NCI-H2196 treated with DMSO at 0.1 percent for 48 hours (cell line): ENCODE measurements at regions not wholly inside any gene's neighbourhood (a gene's known extent, or its start where the extent isn't known, plus 50 kb on each side); places are given as distances from the start of the nearest gene placed in this dataset.

Source experiments
- DNase-seq: peaks from one replicate; lab custom pipeline; 2025; ENCODE audit not compliant: unreplicated experiment; lab: John Stamatoyannopoulos, UW

DNA sequence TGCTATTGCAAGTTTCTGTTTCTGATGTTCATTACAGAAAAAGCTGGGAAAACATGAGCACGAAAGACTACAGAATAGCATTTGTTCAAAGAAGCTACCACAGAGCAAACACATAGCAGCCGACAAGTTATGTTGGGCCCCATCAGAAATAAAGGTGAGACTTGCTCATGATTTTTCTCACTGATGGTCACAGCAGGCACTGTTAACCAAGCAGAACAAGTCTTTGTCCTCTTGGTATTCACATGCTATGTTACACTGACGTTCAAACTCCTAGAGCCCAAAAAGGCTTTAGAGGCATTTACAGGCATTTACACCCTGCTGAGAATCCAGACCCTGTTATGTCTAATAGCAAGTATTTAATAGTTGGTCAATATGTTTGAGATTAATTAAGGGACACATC lies 235.0 kb upstream of the HNMT start:
- DNase-seq = no peak

DNA sequence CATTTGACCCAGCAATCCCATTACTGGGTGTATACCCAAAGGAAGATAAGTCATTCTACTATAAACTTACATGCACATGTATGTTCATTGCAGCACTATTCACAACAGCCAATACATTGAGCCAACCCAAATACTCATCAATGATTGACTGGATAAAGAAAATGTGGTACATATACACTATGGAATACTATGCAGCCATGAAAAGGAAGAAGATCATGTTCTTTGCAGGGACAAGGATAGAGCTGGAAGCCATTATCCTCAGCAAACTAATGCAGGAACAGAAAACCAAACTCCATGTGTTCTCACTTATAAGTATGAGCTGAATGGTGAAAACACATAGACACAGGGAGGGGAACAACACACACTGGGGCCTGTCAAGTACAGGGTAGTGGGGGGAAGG lies 226.7 kb upstream of the HNMT start:
- DNase-seq = no peak

DNA sequence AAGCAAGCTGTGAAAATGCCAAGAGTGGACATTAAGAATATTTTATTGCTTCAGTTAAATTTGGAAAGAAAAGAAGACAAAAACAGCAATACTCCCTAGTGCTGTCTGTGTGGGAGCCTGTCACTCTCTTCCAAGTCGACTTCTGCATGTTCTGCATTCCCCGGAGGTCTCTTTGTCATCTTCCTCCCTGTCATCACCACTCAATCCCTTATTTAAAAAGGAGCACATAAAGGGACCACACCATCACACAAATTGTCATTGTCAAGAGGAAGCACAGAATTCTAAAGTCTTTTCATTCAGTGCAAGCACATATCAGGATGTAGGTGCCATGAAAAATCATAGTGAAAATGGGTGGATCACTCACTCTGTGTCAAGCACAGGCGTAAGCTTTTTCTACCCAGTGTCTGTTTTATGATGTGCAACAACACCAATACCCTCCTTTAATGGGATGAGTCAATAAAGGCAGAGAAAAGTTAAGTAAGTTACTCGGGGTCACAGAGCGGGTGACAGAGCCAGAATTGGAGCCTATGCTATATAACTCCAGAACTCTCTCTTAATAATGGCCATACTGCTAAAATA lies 222.4 kb upstream of the HNMT start:
- DNase-seq = no peak

DNA sequence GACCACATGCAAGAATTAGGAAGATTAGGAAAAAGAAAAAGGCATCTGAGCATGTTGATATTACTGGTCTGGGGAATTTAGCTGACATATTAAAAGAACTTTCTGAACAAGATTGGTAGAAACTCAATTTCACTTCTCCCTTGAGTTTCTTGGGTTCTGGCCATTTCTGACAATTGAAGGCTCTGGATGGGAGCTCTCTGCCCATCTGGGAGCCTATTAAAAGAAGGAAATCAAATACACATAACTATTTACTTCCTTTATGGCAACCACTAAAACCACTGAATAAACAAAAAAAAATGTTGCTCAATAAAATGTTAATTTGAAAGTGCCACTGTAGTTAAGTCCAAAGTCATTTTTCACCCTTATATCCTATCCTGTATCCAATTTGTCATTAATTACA lies 216.8 kb upstream of the HNMT start:
- DNase-seq = no peak

DNA sequence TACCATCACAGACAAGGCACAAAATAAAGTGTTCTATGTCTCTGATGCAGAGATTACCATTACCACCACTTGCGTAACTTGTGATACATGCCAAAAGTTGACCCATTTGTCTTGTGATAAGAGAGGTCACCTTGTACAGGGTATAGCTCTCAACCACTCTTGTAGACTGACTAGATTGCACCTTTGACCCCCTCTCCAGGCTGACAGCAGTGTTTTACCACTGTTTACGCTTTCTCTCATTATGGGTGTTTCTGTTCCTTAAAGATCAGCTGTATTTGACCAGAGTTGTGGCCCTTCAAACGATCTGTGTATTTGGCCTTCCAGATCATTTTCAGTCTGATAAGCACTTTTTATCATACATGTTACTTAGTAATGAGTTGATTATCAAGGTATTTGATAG lies 215.7 kb upstream of the HNMT start:
- DNase-seq = no peak

DNA sequence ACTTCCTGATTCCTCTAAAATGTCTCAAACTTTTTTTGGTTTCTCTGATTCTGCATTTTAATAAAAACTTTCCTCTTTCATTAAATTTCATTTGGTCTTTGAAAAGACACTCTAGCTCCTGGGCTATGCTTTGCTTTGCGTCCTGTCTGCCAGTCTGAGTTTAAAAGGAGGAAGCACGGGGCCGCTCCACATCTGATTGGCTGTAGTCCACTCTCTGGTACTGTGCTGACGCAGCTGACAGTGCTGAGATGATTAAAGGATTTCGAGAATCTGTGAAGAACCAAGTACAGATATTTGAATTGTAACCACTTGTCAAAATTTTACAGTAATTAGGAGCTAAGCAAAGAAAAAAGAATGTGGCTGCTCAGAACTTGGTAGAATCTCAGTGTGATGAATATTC lies 199.6 kb upstream of the HNMT start:
- no peak for DNase-seq

DNA sequence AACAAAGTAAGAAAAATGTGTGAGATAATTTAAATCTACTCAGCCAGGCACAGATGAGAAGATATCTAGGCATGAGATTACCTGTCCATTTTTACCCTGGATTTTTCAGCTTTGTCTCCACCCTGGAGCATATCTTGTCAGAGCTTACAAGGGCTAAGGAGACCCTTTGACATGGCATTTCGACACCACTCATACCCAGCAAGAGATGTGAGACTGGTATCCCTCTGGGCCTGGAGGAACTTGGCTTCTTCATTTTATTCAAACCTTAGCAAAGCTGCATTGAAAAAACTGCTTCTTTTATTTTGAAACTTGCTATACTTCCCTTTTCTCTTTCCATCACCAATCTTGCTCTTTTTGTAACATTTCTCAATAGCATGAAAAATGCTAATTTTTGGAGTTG lies 194.9 kb upstream of the HNMT start:
- DNase-seq = no peak

DNA sequence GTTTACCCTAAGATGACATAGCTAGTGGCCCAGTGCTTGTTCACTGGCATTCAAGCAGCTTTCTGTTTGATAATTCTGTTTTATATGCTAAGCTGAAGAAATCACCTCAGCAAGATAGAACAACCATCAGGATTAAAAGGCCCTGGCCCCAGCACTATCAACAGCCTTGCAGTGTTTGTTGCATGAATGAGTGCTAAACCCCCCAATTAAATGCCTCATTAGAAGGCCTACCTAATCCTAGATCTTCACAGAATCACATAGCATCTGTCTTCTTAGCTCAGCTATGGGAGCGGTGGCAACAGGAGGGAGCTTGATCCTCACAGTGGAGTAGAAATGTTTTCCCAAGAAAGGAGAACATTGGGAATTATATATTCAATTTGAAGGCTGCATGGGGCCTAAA lies 194.1 kb upstream of the HNMT start:
- DNase-seq = no peak

DNA sequence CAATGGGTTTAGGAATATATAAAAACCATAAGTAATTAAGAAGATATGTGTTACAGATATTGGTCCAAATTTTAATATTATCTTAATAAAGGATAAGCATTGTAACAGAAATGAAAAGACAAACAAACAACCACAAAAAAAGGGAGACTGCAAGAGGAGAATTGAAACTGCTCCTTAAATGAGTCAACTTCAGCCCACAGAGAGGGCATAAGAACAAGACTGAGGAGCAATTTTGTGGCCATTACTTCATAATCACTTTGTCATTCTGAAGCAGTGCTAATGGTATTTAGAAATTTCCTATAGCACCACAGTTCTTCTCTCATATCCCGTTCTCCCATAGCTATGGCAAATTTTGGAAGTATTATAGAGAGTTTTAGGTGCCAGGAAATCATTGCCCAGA lies 193.2 kb upstream of the HNMT start:
- DNase-seq = no peak

DNA sequence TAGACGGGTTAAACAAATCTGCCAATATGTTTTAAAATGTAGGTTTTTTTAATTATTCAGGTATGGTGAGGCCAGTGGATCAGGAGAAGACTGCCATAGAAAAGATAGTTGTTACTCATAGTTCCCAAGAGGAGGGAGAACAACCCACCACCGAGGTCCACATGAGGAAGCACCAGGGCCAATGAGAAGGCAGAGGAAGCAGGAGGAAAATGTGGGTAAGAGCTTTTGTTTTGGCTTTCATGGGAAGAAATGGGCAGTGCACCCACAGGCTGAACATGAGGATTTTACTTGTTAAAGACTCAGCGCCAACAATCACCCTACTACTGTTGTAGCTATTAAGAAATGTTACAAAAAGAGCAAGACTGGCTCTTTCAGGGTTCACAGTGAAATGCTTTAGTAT lies 191.8 kb upstream of the HNMT start:
- no peak for DNase-seq

DNA sequence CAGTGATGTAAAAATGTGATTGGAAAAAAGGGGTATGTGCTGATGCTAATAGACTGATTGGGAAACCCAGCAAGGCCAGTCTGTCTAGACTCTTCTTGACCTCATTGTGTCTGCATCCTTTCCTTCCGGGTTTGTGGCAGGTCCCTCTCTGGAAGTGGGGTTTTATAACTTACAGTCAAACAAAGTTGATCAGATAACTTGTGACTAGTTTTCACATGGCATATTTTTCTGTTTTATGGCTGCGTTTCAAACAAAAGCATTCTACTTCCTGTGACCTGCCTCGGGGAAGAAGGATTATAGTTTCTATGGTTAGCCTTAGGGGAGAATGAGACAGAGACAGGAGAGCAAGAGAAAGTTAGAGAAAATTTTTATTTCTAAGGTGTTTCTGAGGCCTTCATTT lies 188.7 kb upstream of the HNMT start:
- DNase-seq = no peak

DNA sequence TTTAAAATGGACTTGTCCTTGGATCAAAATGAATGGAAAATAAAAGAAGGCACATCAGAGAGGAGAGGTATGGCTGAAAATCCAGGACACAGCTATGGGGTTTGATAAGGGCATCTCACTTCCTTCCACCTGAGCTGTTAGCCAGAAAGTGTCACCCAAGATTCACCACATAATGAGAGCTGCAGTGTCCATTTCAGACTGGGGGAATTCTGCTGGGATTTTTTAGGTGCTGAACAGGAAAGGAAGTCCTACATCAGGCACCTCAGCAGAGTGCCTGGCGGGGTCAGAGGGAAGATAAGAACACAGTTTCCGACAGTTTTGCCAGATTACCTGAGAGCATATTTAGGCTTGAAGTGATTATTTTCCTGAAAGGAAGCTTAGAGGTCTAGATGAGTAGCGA lies 187.6 kb upstream of the HNMT start:
- no peak for DNase-seq

DNA sequence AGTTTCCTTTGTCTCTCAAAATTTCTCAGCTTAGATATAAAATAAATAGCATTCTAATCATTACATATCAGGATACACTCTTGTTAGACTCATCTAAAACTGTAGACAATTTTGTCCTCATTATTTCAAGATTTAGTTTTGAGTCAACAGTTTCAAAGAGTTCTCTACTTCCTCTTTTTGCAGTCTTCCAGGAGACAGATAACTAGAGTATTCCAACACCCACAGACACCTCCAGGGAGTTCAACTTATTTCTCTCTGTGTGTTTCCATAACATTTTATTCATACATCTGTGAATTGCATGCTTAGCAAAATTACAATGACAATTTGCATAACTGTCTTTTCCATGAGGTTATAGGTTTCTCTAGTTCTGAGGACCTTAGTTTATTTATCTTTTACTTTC lies 166.6 kb upstream of the HNMT start:
- DNase-seq = no peak

DNA sequence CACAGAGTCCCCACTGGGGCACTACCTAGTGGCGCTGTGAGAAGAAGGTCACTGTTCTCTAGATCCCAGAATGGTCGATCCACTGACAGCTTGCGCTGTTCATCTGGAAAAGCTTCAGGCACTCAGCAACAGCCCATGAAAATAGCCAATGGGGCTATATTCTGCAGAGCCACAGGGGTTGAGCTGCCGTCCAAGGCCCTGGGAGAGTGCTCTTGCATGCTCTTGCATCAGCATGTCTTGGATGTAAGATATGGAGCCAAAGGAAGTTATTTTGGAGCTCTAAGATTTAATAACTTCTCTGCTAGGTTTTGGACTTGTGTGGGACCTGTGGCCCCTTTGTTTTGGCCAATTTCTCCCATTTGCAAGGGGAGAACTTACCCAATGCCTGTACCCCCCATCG lies 164.7 kb upstream of the HNMT start:
- DNase-seq = no peak

DNA sequence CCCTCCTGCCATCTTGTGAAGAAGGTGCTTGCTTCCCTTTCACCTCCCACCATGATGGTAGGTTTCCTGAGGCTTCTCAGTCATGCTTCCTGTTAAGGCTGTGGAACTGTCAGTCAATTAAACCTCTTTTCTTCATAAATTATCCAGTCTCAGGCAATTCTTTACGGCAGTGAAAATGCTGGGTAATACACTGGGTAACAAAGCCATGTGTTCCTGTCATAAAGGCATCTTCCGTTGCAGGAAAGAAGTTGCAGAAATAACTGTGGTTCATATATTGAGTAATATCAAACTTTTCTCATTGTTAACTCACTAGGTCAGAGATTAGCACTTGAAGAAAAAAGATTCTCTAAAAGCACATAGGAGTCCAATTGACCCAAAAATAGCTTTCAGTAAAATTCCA lies 163.9 kb upstream of the HNMT start:
- no peak for DNase-seq

DNA sequence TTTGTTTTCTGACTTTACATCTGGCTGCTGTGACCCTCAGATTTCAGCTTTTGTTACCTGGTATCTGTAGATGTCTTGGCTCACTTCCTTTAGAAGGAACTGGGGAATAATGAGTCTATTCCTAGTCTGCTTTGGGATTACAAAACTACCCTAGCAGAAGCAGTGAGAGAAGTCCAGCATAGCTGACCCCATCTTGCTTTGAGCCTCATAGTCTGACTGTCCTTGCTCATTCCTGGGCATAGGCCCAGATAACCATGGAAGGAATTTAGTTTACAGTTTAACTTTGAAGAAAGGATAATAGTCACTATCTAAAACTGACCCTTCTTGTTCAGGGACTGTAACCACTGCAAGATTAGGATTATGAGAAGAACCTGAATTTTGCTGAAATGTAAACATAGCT lies 163.0 kb upstream of the HNMT start:
- no peak for DNase-seq

DNA sequence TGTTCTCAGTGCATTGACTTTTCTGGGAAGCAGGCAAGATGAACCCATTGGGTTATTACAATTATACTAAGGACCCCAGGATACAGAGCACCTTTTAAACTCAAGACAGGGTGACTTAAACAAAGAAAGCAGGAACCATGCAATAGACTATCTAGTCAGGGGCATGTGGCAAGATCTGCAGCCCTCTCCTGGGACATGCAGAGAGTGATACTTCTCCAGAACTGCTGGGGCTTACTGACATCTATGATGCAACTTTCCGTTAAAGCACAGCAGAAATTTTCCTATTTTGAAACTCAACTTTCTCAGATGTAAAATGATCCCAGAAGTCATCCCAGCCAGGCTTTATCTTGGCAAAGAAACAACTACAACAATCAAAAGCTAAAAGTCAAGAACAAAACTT lies 162.2 kb upstream of the HNMT start:
- DNase-seq = no peak

DNA sequence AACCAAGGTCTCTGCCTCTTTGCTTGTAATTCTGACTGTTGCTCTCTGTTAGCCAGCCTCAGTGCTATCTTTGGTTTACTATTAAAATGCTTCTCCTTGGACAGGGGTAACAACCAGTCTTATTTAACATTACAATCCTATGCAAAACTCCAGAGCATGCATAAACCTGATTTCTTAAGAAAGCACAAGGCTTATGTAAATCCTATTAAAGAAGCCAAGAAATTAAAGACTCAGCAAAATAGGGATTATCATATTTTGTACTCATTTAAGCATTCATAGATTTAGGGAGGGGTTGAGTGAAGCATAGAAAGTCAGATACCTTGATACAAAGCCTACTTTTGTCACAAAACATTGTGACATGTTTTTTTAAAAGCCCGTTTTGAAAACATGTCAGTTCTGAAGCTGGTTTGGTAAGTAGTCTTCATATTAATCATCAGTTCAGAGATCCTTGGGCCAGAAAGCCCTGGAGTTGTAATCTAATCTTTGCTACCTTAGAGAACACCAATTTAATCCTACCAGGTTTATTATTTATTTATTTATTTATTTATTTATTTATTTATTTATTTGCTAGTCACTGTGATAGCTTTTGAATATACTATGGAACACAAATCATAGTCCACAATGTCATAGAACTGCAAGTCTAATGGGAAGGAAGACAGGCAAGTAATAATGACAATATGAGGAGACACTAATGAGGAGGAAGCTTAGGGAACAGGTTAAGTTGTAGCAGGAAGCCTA lies 158.0 kb upstream of the HNMT start:
- no peak for DNase-seq

DNA sequence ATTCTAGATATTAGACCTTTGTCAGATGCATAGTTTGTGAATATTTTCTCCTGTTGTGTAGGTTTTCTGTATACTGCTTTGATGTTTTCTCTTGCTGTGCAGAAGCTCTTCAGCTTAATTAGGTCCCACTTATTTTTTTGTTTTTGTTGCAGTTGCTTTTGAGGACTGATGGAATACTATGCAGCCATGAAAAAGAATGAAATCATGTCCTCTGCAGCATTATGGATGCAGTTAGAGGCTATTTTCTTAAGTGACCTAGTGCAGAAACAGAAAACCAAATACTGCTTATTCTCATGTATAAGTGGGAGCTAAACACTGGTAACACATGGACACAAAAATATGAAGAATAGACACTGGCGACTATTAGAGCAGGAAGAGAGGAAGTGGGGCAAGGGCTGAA lies 155.0 kb upstream of the HNMT start:
- no peak for DNase-seq

DNA sequence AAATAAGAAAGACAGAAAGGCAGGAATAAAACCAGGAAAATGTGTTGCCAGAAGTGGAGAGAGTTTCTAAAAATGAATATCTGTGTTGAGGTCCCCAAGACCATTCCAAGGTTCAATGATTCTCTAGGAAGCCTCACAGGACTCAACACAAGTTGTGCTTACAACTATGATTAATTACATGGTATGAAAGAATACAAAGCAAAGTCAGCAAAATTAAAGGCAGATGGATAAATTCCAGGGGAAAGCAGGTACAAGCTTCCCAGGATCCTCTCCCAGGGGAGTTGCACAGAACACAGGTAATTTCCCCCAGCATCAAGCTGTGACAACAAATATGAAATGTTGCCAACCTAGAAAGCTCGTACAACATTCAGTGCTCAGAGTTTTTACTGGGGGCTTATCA lies 154.4 kb upstream of the HNMT start:
- no peak for DNase-seq

DNA sequence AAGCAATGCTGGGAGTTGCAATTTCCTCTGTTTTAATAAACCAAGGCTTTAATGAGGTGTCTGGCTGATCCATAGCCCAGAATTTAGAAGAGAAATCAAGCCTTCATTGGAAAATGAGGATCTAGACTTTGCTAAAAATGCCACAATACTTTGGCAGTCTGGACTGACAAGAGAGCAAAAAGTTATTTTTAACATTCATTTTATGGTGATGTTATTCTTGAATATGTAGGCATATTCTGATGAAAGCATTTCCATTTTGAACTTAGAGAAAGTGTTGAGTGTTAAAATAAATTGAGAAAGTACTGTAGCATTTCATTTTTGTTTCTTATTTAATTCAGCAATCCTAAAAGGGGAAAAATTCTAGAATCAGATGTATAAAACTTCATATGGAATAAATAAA lies 151.8 kb upstream of the HNMT start:
- no peak for DNase-seq

DNA sequence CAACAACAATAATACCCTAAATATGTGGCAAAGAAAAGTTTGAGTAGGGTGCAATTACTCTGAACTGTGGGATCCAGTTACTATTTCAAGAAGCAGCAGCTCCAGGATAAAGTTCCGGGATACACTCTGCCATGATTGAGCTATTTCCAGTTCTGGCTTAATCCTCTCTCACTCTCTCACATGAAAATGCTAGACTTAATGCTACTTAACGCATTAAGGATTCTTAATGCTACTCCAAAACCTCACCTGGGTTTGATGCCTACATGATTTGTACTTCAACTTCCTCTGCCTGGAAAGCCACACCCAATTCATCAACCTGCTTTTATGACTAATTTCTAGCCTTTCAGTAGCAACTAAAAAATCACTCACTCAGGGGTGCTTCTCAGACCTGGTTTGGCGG lies 151.1 kb upstream of the HNMT start:
- no peak for DNase-seq

DNA sequence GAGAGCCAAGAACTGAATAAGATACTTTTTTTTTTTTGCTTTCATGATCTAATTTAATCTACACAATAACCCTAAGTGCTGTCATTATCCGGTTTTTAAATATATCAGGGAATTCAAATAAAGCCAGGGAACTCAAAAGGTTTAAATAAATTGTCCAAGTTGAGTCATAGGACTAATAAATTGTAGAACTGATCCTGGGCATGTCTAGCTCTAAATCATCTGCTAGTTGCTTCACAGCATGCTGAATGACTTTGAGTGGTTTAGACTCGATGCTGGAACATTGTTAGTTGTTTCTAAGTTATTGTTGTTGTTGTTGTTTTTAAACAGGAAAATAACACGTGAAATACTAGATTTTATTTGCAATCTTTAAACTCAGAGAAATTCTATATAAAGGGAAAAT lies 147.2 kb upstream of the HNMT start:
- DNase-seq = no peak
